HEK293 (cell line): ENCODE measurements at regions not wholly inside any gene's neighbourhood (a gene's known extent, or its start where the extent isn't known, plus 50 kb on each side); places are given as distances from the start of the nearest gene placed in this dataset.

Experiments used
- CTCF ChIA-PET: fragments of 350-600 bp; formaldehyde crosslinking; extraction: SDS; loops from one replicate; lab custom pipeline; 2021; ENCODE audit warnings: antibody characterized with exemption; lab: Yijun Ruan, JAX
- POLR2A ChIA-PET: fragments of 300-600 bp; formaldehyde crosslinking; extraction: SDS; loops from one replicate; lab custom pipeline; 2020; ENCODE audit warnings: antibody characterized with exemption, inconsistent platforms; lab: Yijun Ruan, JAX
- H3K27ac ChIP-seq: fragments of 200-500 bp; sonication (Bioruptor generic); 2 replicates; pipeline ENCODE4 v1.5.1; 2014; ENCODE audit warnings: low read depth, low read length, control low read depth, inconsistent platforms; ENCODE audit errors: extremely low read depth
- H3K36me3 ChIP-seq, 2 experiments: fragments of 200-500 bp in 1 of 2; sonication (Bioruptor generic) in 1 of 2; 1 replicate in 1 of 2; 2 replicates in 1 of 2; pipeline ENCODE4 v1.5.1; 2014 to 2017; ENCODE audit warnings: inconsistent platforms in 2 of 2, low read length in 2 of 2; ENCODE audit not compliant: control insufficient read depth in 2 of 2, insufficient read depth in 1 of 2
- H3K4me1 ChIP-seq: fragments of 200-500 bp; sonication (Bioruptor generic); 2 replicates; pipeline ENCODE4 v1.5.1; 2014; ENCODE audit warnings: mild to moderate bottlenecking, low read length, inconsistent platforms; ENCODE audit not compliant: control insufficient read depth, insufficient read depth
- H3K4me3 ChIP-seq: 2 replicates; pipeline ENCODE4 v1.5.1; 2011; ENCODE audit warnings: low read depth, mild to moderate bottlenecking, control low read depth, low read length, moderate library complexity
- H3K9me3 ChIP-seq: fragments of 200-500 bp; sonication (Bioruptor generic); 2 replicates; pipeline ENCODE4 v1.5.1; 2014; ENCODE audit warnings: low read depth, low read length, inconsistent platforms; ENCODE audit not compliant: control insufficient read depth, insufficient read depth
- HOXA7 ChIP-seq: sonication (generic); formaldehyde crosslinking; IDR thresholded peaks from 2 replicates; pipeline ENCODE4 v1.8.1; 2022; ENCODE audit warnings: missing genetic modification reagents, borderline replicate concordance
- HOXC10 ChIP-seq: sonication (generic); formaldehyde crosslinking; IDR thresholded peaks from 2 replicates; pipeline ENCODE4 v1.8.1; 2023; ENCODE audit warnings: mild to moderate bottlenecking, missing genetic modification reagents
- INSM2 ChIP-seq: fragments of 450-650 bp; formaldehyde crosslinking; IDR thresholded peaks from 2 replicates; pipeline ENCODE4 v1.5.1; 2016; ENCODE audit warnings: missing biosample characterization, missing genetic modification characterization
- KLF17 ChIP-seq: fragments of 450-650 bp; formaldehyde crosslinking; IDR thresholded peaks from 2 replicates; pipeline ENCODE4 v1.5.1; 2016; ENCODE audit warnings: missing biosample characterization, missing genetic modification characterization
- MZF1 ChIP-seq: fragments of 450-650 bp; formaldehyde crosslinking; IDR thresholded peaks from 2 replicates; pipeline ENCODE4 v1.5.1; 2017; ENCODE audit warnings: missing biosample characterization, missing genetic modification characterization, borderline replicate concordance
- PRDM2 ChIP-seq: fragments of 450-650 bp; formaldehyde crosslinking; IDR thresholded peaks from 2 replicates; pipeline ENCODE4 v1.5.1; 2016; ENCODE audit warnings: missing biosample characterization, missing genetic modification characterization, borderline replicate concordance
- ZBTB21 ChIP-seq: fragments of 450-650 bp; formaldehyde crosslinking; IDR thresholded peaks from 2 replicates; pipeline ENCODE4 v1.5.1; 2017; ENCODE audit warnings: missing biosample characterization, missing genetic modification characterization
- ZBTB7A ChIP-seq: fragments of 450-650 bp; formaldehyde crosslinking; IDR thresholded peaks from 2 replicates; pipeline ENCODE4 v1.5.1; 2016; ENCODE audit warnings: low read depth, missing biosample characterization, missing genetic modification characterization
- ZFP41 ChIP-seq: fragments of 450-650 bp; formaldehyde crosslinking; IDR thresholded peaks from 2 replicates; pipeline ENCODE4 v1.5.1; 2016; ENCODE audit warnings: missing biosample characterization, missing genetic modification characterization, borderline replicate concordance
- ZNF121 ChIP-seq: fragments of 450-650 bp; formaldehyde crosslinking; IDR thresholded peaks from 2 replicates; pipeline ENCODE4 v1.5.1; 2016; ENCODE audit warnings: missing biosample characterization, missing genetic modification characterization
- ZNF138 ChIP-seq: fragments of 450-650 bp; formaldehyde crosslinking; IDR thresholded peaks from 2 replicates; pipeline ENCODE4 v1.5.1; 2016; ENCODE audit warnings: missing biosample characterization, missing genetic modification characterization, borderline replicate concordance
- ZNF155 ChIP-seq: fragments of 450-650 bp; formaldehyde crosslinking; IDR thresholded peaks from 2 replicates; pipeline ENCODE4 v1.5.1; 2016; ENCODE audit warnings: missing biosample characterization, missing genetic modification characterization
- ZNF2 ChIP-seq: fragments of 450-650 bp; formaldehyde crosslinking; IDR thresholded peaks from 2 replicates; pipeline ENCODE4 v1.5.1; 2016; ENCODE audit warnings: missing biosample characterization, missing genetic modification characterization
- ZNF341 ChIP-seq: fragments of 450-650 bp; formaldehyde crosslinking; IDR thresholded peaks from 2 replicates; pipeline ENCODE4; 2016; ENCODE audit warnings: low read depth, missing biosample characterization, missing genetic modification characterization
- ZNF394 ChIP-seq: fragments of 450-650 bp; formaldehyde crosslinking; IDR thresholded peaks from 2 replicates; pipeline ENCODE4 v1.5.1; 2016; ENCODE audit warnings: missing biosample characterization, missing genetic modification characterization, mild to moderate bottlenecking, moderate library complexity, borderline replicate concordance
- ZNF398 ChIP-seq: fragments of 450-650 bp; formaldehyde crosslinking; IDR thresholded peaks from 2 replicates; pipeline ENCODE4 v1.5.1; 2017; ENCODE audit warnings: missing biosample characterization, missing genetic modification characterization
- ZNF530 ChIP-seq: fragments of 450-650 bp; formaldehyde crosslinking; IDR thresholded peaks from 2 replicates; pipeline ENCODE4 v1.5.1; 2016; ENCODE audit warnings: low read depth, missing biosample characterization, missing genetic modification characterization
- ZNF555 ChIP-seq: fragments of 450-650 bp; formaldehyde crosslinking; conservative IDR thresholded peaks from 2 replicates; pipeline ENCODE4 v1.5.1; 2017; ENCODE audit warnings: missing biosample characterization, mild to moderate bottlenecking, missing genetic modification characterization, inconsistent platforms
- ZNF580 ChIP-seq: fragments of 450-650 bp; formaldehyde crosslinking; IDR thresholded peaks from 2 replicates; pipeline ENCODE4 v1.5.1; 2016; ENCODE audit warnings: missing biosample characterization, missing genetic modification characterization
- ZNF664 ChIP-seq: fragments of 450-650 bp; formaldehyde crosslinking; IDR thresholded peaks from 2 replicates; pipeline ENCODE4 v1.5.1; 2016; ENCODE audit warnings: missing biosample characterization, missing genetic modification characterization
- ZNF791 ChIP-seq: fragments of 450-650 bp; formaldehyde crosslinking; IDR thresholded peaks from 2 replicates; pipeline ENCODE4 v1.5.1; 2016; ENCODE audit warnings: missing biosample characterization, missing genetic modification characterization
- ZSCAN4 ChIP-seq: fragments of 450-650 bp; formaldehyde crosslinking; IDR thresholded peaks from 2 replicates; pipeline ENCODE4 v1.5.1; 2017; ENCODE audit warnings: missing biosample characterization, missing genetic modification characterization
- ZSCAN5A ChIP-seq: fragments of 450-650 bp; formaldehyde crosslinking; IDR thresholded peaks from 2 replicates; pipeline ENCODE4 v1.5.1; 2016; ENCODE audit warnings: missing biosample characterization, missing genetic modification characterization

GRCh38 chr22:22109693-22110466, 127.3 kb upstream of the TOP3B start (continued):
- TF ChIP-seq PRDM2 (tag by site-specific recombination) (no peak), KLF17 (tag by site-specific recombination) (no peak), ZSCAN4 (tag by site-specific recombination) (no peak), ZNF398 (tag by site-specific recombination) (no peak), ZNF394 (no peak), ZNF791 (tag by site-specific recombination) (no peak), ZFP41 (tag by site-specific recombination) (no peak), ZNF555 (tag by site-specific recombination) (no peak), MZF1 (no peak), INSM2 (no peak), HOXA7 (CRISPR knock-in tag) (no peak), ZNF530 (tag by site-specific recombination) (no peak)

- no peaks in the 10 kb centered on the region for H3K36me3 ChIP-seq
- no peak overlapping the region for H3K27ac ChIP-seq
- ChIA-PET CTCF (interaction anchor here (0.7 to 1.4 kb wide), 3 partner anchors 48 to 64 kb away, joined by 3 to 4 read pairs (median 3); no protein-coding TSS in a partner anchor), POLR2A (no interaction called here)
- no peaks in the 10 kb centered on the region for H3K9me3 ChIP-seq
- no peak overlapping the region for H3K4me3 ChIP-seq
- no peaks in the 10 kb centered on the region for H3K4me1 ChIP-seq
- TF ChIP-seq ZNF664 (no peak), ZNF341 (no peak), ZBTB21 (tag by site-specific recombination) (no peak), ZNF580 (no peak), ZSCAN5A (tag by site-specific recombination) (no peak), ZNF2 (tag by site-specific recombination) (no peak), HOXC10 (CRISPR knock-in tag) (no peak), ZFP41 (tag by site-specific recombination) (no peak), ZNF121 (no peak), ZNF155 (no peak), ZNF791 (tag by site-specific recombination) (no peak), ZNF138 (no peak), ZBTB7A (tag by site-specific recombination) (no peak)
Observed at GRCh38 chr22:22106855-22107254, 124.3 kb upstream of the TOP3B start.
